SU-DHL-6 (cell line): ENCODE measurements at regions not wholly inside any gene's neighbourhood (a gene's known extent, or its start where the extent isn't known, plus 50 kb on each side); places are given as distances from the start of the nearest gene placed in this dataset.

ENCODE experiments used
- H2AFZ ChIP-seq: fragments of 200-600 bp; sonication (generic); 2 replicates; pipeline ENCODE4 v1.6.1; 2014; ENCODE audit warnings: low read depth, mild to moderate bottlenecking, moderate library complexity, mixed read lengths, antibody characterized with exemption, low read length; ENCODE audit not compliant: severe bottlenecking
- H3F3A ChIP-seq: fragments of 200-600 bp; shearing (Covaris generic); 2 replicates; pipeline ENCODE4 v1.6.0; 2016; ENCODE audit warnings: antibody characterized with exemption, mild to moderate bottlenecking; ENCODE audit not compliant: insufficient read depth
- H3K27ac ChIP-seq: fragments of 200-600 bp; sonication (generic); 2 replicates; pipeline ENCODE4 v1.5.1; 2016; ENCODE audit warnings: low read depth, mild to moderate bottlenecking, low read length, moderate library complexity, mixed read lengths
- H3K27me3 ChIP-seq: fragments of 200-600 bp; sonication (generic), shearing (Covaris generic); 2 replicates; pipeline ENCODE4 v1.6.0; 2014; ENCODE audit warnings: mild to moderate bottlenecking, low read length
- H3K36me3 ChIP-seq: fragments of 200-600 bp; sonication (generic); 2 replicates; pipeline ENCODE4 v1.6.1; 2014; ENCODE audit warnings: mild to moderate bottlenecking, low read length, mixed read lengths
- H3K4me2 ChIP-seq: fragments of 300-600, 200-600 bp; shearing (Covaris generic), sonication (generic); 2 replicates; pipeline ENCODE4 v1.6.0; 2014; ENCODE audit warnings: low read length, low read depth, mild to moderate bottlenecking; ENCODE audit not compliant: poor library complexity, severe bottlenecking
- H3K4me3 ChIP-seq: fragments of 200-600 bp; sonication (generic); 2 replicates; pipeline ENCODE4 v1.5.1; 2014; ENCODE audit warnings: antibody characterized with exemption, low read length, mild to moderate bottlenecking, mixed read lengths; ENCODE audit not compliant: insufficient read depth, poor library complexity, severe bottlenecking
- H3K79me2 ChIP-seq: fragments of 200-600 bp; sonication (generic); 2 replicates; pipeline ENCODE4 v1.6.1; 2014; ENCODE audit warnings: mild to moderate bottlenecking, low read length, moderate library complexity; ENCODE audit not compliant: insufficient read depth
- H3K9ac ChIP-seq: fragments of 200-600 bp; sonication (generic); 2 replicates; pipeline ENCODE4 v1.7.0; 2014; ENCODE audit warnings: mild to moderate bottlenecking, low read length
- H3K9me2 ChIP-seq: fragments of 200-600 bp; sonication (generic); replicated peaks from 2 replicates; pipeline ENCODE4 v1.6.1; 2014; ENCODE audit warnings: low read length; ENCODE audit not compliant: insufficient read depth
- H3K9me3 ChIP-seq: fragments of 200-600 bp; sonication (generic); 2 replicates; pipeline ENCODE4 v1.6.1; 2014; ENCODE audit warnings: low read length, mixed read lengths; ENCODE audit not compliant: insufficient read depth
- H4K20me1 ChIP-seq: fragments of 200-600 bp; sonication (generic); 2 replicates; pipeline ENCODE4 v1.6.1; 2014; ENCODE audit warnings: low read depth, mild to moderate bottlenecking, antibody characterized with exemption, low read length, moderate library complexity, mixed read lengths
- EZH2phosphoT487 ChIP-seq: fragments of 200-600 bp; sonication (generic), shearing (Covaris generic); conservative IDR thresholded peaks from 2 replicates; pipeline ENCODE4 v1.6.1; 2018; ENCODE audit warnings: mild to moderate bottlenecking, antibody characterized with exemption, low read length, moderate library complexity, mixed read lengths
- TF ChIP-seq, protein P1 (sequence below): fragments of 200-600 bp; sonication (generic); IDR thresholded peaks from one replicate; pipeline ENCODE4 v1.5.1; 2017; ENCODE audit warnings: antibody characterized with exemption, mild to moderate bottlenecking, low read length, moderate library complexity; ENCODE audit not compliant: insufficient read depth, poor library complexity, severe bottlenecking

DNA sequence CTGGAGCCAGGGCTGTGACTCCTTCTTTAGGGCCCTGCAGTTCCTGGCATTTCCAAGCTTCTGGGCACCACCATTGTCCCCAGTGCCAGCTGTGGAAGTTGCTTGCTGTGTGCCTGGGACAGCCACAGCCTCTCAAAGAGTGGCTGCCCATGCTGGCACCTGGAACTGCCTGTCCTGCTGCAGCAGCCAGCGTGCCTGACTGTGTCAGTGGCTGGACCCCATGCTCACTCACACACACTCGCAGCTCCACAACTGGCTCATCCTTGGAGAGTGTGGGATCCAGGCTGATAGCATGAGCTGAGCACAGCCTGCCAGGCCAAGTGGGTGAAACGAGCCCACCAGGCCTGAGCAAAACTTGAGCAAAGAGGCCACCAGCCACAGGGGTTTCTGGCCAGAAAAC lies 1107.6 kb downstream of the C4orf33 start:
- no peaks in the 10 kb centered on the region for H3K9me3 ChIP-seq
- TF ChIP-seq, protein P1, sequence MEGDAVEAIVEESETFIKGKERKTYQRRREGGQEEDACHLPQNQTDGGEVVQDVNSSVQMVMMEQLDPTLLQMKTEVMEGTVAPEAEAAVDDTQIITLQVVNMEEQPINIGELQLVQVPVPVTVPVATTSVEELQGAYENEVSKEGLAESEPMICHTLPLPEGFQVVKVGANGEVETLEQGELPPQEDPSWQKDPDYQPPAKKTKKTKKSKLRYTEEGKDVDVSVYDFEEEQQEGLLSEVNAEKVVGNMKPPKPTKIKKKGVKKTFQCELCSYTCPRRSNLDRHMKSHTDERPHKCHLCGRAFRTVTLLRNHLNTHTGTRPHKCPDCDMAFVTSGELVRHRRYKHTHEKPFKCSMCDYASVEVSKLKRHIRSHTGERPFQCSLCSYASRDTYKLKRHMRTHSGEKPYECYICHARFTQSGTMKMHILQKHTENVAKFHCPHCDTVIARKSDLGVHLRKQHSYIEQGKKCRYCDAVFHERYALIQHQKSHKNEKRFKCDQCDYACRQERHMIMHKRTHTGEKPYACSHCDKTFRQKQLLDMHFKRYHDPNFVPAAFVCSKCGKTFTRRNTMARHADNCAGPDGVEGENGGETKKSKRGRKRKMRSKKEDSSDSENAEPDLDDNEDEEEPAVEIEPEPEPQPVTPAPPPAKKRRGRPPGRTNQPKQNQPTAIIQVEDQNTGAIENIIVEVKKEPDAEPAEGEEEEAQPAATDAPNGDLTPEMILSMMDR = no peak
- TF ChIP-seq EZH2phosphoT487 = no peak
- H3K79me2 ChIP-seq = no peaks in the 10 kb centered on the region
- no peaks in the 10 kb centered on the region for H4K20me1 ChIP-seq
- no peaks in the 10 kb centered on the region for H3K27me3 ChIP-seq
- H3K36me3 ChIP-seq = no peaks in the 10 kb centered on the region
- H3F3A ChIP-seq = no peaks in the 10 kb centered on the region
- H3K9me2 ChIP-seq = no peaks in the 10 kb centered on the region
- H3K27ac ChIP-seq = no peak overlapping the region
- no peak overlapping the region for H3K9ac ChIP-seq
- H3K4me3 ChIP-seq = no peak overlapping the region
- H2AFZ ChIP-seq = no peak overlapping the region
- H3K4me2 ChIP-seq = no peak overlapping the region

DNA sequence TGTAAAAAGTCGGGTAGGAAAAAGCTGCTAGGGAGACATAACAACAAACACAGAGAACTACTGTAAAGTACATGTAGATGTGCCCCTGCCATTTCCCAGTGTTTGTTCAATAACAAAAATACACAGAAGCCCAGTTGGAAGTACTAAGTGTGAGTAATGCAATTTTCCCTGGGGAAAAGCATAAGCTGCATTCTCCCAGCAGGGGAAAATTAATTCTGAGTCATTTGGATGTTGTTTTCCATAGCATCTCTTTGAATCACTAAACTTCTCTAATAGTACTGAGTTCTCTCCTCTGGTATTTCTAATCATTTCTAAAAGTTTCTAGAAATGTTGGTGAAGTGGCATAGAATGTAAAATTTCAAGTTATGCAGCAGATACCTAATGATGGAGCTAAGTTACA lies 1114.9 kb downstream of the C4orf33 start:
- Histone ChIP-seq H3K4me3 (no peak overlapping the region), H3K27me3 (no peaks in the 10 kb centered on the region), H2AFZ (no peak overlapping the region), H3K27ac (no peak overlapping the region), H3K79me2 (no peaks in the 10 kb centered on the region), H3F3A (no peaks in the 10 kb centered on the region), H3K9me2 (no peaks in the 10 kb centered on the region), H3K9me3 (no peaks in the 10 kb centered on the region), H3K4me2 (no peak overlapping the region), H4K20me1 (no peaks in the 10 kb centered on the region), H3K9ac (no peak overlapping the region), H3K36me3 (no peaks in the 10 kb centered on the region)
- TF ChIP-seq, protein P1 = no peak
- TF ChIP-seq EZH2phosphoT487 = no peak

DNA sequence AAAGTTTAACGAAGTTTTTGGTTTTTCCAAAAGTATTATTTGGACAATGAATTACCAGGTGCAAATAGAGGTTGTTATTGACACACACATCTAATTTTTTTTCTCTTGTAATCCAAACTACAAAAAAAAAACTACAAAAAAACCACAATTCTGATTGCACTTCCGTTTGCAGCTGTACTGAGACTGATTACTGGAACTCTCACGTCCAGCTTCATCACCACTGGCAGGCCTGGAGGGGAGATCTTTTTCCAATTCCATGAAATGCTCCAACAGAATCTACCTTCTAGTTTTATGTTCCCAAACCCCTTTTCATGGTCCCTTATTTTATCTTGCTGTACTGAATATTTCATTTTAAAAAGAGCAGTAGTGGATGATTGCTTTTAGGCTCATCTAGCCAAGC lies 1118.3 kb downstream of the C4orf33 start:
- no peak overlapping the region for H3K4me3 ChIP-seq
- no peak overlapping the region for H3K27ac ChIP-seq
- no peaks in the 10 kb centered on the region for H3K36me3 ChIP-seq
- H3F3A ChIP-seq = no peaks in the 10 kb centered on the region
- no peak overlapping the region for H2AFZ ChIP-seq
- H3K9me2 ChIP-seq = no peaks in the 10 kb centered on the region
- no peaks in the 10 kb centered on the region for H3K9me3 ChIP-seq
- TF ChIP-seq EZH2phosphoT487 = no peak
- TF ChIP-seq, protein P1 = no peak
- no peaks in the 10 kb centered on the region for H3K79me2 ChIP-seq
- no peak overlapping the region for H3K4me2 ChIP-seq
- H3K9ac ChIP-seq = no peak overlapping the region
- H4K20me1 ChIP-seq = no peaks in the 10 kb centered on the region
- no peaks in the 10 kb centered on the region for H3K27me3 ChIP-seq
